Upper lobe of left lung (tissue), 4 donors: ENCODE measurements at regions not wholly inside any gene's neighbourhood (a gene's known extent, or its start where the extent isn't known, plus 50 kb on each side); places are given as distances from the start of the nearest gene placed in this dataset.
"Not testable (repeated sequence)": the region's sequence is repeated elsewhere in the genome, so short reads cannot be mapped to it uniquely, and the experiment has no call there.

ENCODE experiments used
- CTCF ChIP-seq, 6 experiments: fragments of 450-650 bp in 4 of 6; fragments of 200-600 bp in 2 of 6; sonication (generic) in 2 of 6; IDR thresholded peaks; one replicate each; pipeline ENCODE4 v1.5.1; 2016 to 2019; ENCODE audit warnings: antibody characterized with exemption in 6 of 6
- POLR2A ChIP-seq, 4 donors: fragments of 450-650 bp; IDR thresholded peaks; one replicate each; pipeline ENCODE4 v1.5.1; 2016 to 2017; ENCODE audit warnings: antibody characterized with exemption in 4 of 4, mild to moderate bottlenecking in 2 of 4
- POLR2AphosphoS5 ChIP-seq, 2 donors: sonication (generic); formaldehyde crosslinking; IDR thresholded peaks; one replicate each; pipeline ENCODE4 v1.5.1; 2017; ENCODE audit warnings: antibody characterized with exemption in 2 of 2

GRCh38 chr1:120593648-120594047 lies 130.1 kb upstream of the NBPF26 start:
- TF ChIP-seq CTCF, POLR2AphosphoS5, POLR2A (IDR thresholded peaks at IDR 0.05): not testable (repeated sequence)
